Inferior parietal cortex (tissue), 1 donor: ENCODE measurements at regions not wholly inside any gene's neighbourhood (a gene's known extent, or its start where the extent isn't known, plus 50 kb on each side); places are given as distances from the start of the nearest gene placed in this dataset.

Experiments
- DNase-seq: peaks from one replicate; pipeline ENCODE4 v3.0.0-alpha.2; 2016; ENCODE audit errors: extremely low spot score

- no peak for DNase-seq
Observed at GRCh38 chr2:220619525-220620220, 952.4 kb downstream of the EPHA4 start.

GRCh38 chr2:220626603-220627002, 945.5 kb downstream of the EPHA4 start:
- no peak for DNase-seq

- no peak for DNase-seq
Observed at GRCh38 chr2:220628252-220628651, 943.9 kb downstream of the EPHA4 start.

GRCh38 chr2:220641137-220641536, 931.0 kb downstream of the EPHA4 start:
- DNase-seq, result no peak

- no peak for DNase-seq
Observed at GRCh38 chr2:220646424-220646823, 925.7 kb downstream of the EPHA4 start.

GRCh38 chr2:220648628-220649027, 923.5 kb downstream of the EPHA4 start:
- DNase-seq, result no peak

GRCh38 chr2:220653776-220654175, 918.3 kb downstream of the EPHA4 start:
- no peak for DNase-seq

GRCh38 chr2:220654322-220654721, 917.8 kb downstream of the EPHA4 start:
- DNase-seq, result no peak

- DNase-seq, result no peak
Observed at GRCh38 chr2:220660277-220661145, 911.6 kb downstream of the EPHA4 start.

GRCh38 chr2:220662431-220662830, 909.7 kb downstream of the EPHA4 start:
- DNase-seq, result no peak

- no peak for DNase-seq
Observed at GRCh38 chr2:220663065-220663464, 909.0 kb downstream of the EPHA4 start.

GRCh38 chr2:220664272-220665107, 907.6 kb downstream of the EPHA4 start:
- no peak for DNase-seq

- DNase-seq, result no peak
Observed at GRCh38 chr2:220665108-220665471, 907.0 kb downstream of the EPHA4 start.

- no peak for DNase-seq
Observed at GRCh38 chr2:220669324-220669723, 902.8 kb downstream of the EPHA4 start.

GRCh38 chr2:220670511-220670910, 901.6 kb downstream of the EPHA4 start:
- no peak for DNase-seq

- no peak for DNase-seq
Observed at GRCh38 chr2:220673151-220673874, 898.8 kb downstream of the EPHA4 start.

- no peak for DNase-seq
Observed at GRCh38 chr2:220674033-220674432, 898.1 kb downstream of the EPHA4 start.

GRCh38 chr2:220676695-220677094, 895.4 kb downstream of the EPHA4 start:
- DNase-seq, result no peak

- no peak for DNase-seq
Observed at GRCh38 chr2:220678943-220679342, 893.2 kb downstream of the EPHA4 start.

GRCh38 chr2:220682616-220683015, 889.5 kb downstream of the EPHA4 start:
- DNase-seq, result no peak

GRCh38 chr2:220684099-220684498, 888.0 kb downstream of the EPHA4 start:
- no peak for DNase-seq
